Transverse colon (tissue), 4 donors: ENCODE measurements at regions not wholly inside any gene's neighbourhood (a gene's known extent, or its start where the extent isn't known, plus 50 kb on each side); places are given as distances from the start of the nearest gene placed in this dataset.

ENCODE experiments used
- DNase-seq: peaks from one replicate; pipeline ENCODE4 v3.0.0-alpha.2; 2019
- H3K27ac ChIP-seq, 4 donors: fragments of 200-600 bp; sonication (generic); 2 replicates each; pipeline ENCODE4 v1.5.1; 2016 to 2018; ENCODE audit warnings: inconsistent platforms in 4 of 4
- H3K27me3 ChIP-seq: fragments of 200-600 bp; sonication (generic); 2 replicates; pipeline ENCODE4 v1.5.1; 2017; ENCODE audit warnings: inconsistent platforms
- H3K36me3 ChIP-seq, 4 donors: fragments of 200-600 bp; sonication (generic); 2 replicates each; pipeline ENCODE4 v1.5.1; 2017 to 2019; ENCODE audit warnings: inconsistent platforms in 4 of 4
- H3K4me1 ChIP-seq, 4 donors: fragments of 200-600 bp; sonication (generic); 2 replicates each; pipeline ENCODE4 v1.5.1; 2017 to 2020; ENCODE audit warnings: inconsistent platforms in 4 of 4
- H3K4me3 ChIP-seq, 4 donors: fragments of 200-600 bp; sonication (generic); 1 replicate in 1 of 4; 2 replicates in 3 of 4; pipeline versions ENCODE4 v1.5.1 to v1.6.1; 2017 to 2019; ENCODE audit warnings: inconsistent platforms in 4 of 4
- H3K9me3 ChIP-seq, 2 donors: fragments of 200-600 bp; sonication (generic); 2 replicates each; pipeline ENCODE4 v1.5.1; 2017 to 2019; ENCODE audit warnings: inconsistent platforms in 2 of 2
- EP300 ChIP-seq: sonication (generic); formaldehyde crosslinking; IDR thresholded peaks from one replicate; pipeline ENCODE4 v1.6.1; 2017; ENCODE audit warnings: antibody characterized with exemption, low read depth
- POLR2A ChIP-seq: fragments of 450-650 bp; IDR thresholded peaks from one replicate; pipeline ENCODE4 v1.6.1; 2016; ENCODE audit warnings: antibody characterized with exemption, mild to moderate bottlenecking, moderate library complexity
- POLR2AphosphoS5 ChIP-seq, 3 donors: sonication (generic); formaldehyde crosslinking; IDR thresholded peaks; one replicate each; pipeline ENCODE4 v1.6.1; 2016; ENCODE audit warnings: antibody characterized with exemption in 3 of 3
- WGBS, 2 donors: methylation state at CpG; one replicate each; pipeline ENCODE4 v1.1.5; 2018; ENCODE audit warnings: low coverage in 1 of 2; 5-methylcytosine and 5-hydroxymethylcytosine counted together
- in situ Hi-C, 4 donors: fragments of 200-750 bp; cut with MboI; loops; one replicate each; pipeline versions ENCODE4 v1.15.0 to v1.15.1; 2017; ENCODE audit warnings: low sequenced_read_pairs in 3 of 4, low pct_ligation_motif_present in 1 of 4, low pct_unique_long_range_greater_than_20kb in 1 of 4
- intact Hi-C: fragments of 100-400 bp; cut with DNase I; formaldehyde crosslinking; loops from one replicate; pipeline ENCODE4 v1.15.1; 2023; ENCODE audit warnings: low total_unique reads
- TF ChIP-seq, protein P1 (sequence below), 5 experiments: fragments of 200-600 bp in 3 of 5; fragments of 450-650 bp in 2 of 5; sonication (generic) in 3 of 5; IDR thresholded peaks; 1 replicate in 2 of 5; 2 replicates in 3 of 5; pipeline ENCODE4 v1.5.1; 2016 to 2017; ENCODE audit warnings: antibody characterized with exemption in 5 of 5, inconsistent platforms in 3 of 5, mild to moderate bottlenecking in 2 of 5, moderate library complexity in 1 of 5

DNA sequence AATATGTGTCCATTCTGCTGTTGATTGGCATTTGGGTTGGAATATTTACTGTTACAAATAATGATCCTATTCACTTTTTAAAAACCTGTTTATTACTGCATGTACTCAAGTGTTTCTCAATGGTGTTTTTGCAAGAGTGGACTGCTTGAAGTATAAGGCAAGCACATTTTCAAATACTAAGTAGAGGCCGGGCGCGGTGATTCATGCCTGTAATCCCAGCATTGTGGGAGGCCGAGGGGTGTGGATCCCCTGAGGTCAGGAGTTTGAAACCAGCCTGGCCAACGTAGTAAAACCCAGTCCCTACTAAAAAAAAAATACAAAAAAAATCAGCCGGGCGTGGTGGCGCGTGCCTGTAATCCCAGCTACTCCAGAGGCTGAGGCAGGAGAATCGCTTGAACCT is 276.9 kb upstream of the ADGRL4 start:
- TF ChIP-seq POLR2AphosphoS5 (IDR thresholded peaks at IDR 0.05): no peak
- no peak for TF ChIP-seq EP300
- TF ChIP-seq, protein P1, sequence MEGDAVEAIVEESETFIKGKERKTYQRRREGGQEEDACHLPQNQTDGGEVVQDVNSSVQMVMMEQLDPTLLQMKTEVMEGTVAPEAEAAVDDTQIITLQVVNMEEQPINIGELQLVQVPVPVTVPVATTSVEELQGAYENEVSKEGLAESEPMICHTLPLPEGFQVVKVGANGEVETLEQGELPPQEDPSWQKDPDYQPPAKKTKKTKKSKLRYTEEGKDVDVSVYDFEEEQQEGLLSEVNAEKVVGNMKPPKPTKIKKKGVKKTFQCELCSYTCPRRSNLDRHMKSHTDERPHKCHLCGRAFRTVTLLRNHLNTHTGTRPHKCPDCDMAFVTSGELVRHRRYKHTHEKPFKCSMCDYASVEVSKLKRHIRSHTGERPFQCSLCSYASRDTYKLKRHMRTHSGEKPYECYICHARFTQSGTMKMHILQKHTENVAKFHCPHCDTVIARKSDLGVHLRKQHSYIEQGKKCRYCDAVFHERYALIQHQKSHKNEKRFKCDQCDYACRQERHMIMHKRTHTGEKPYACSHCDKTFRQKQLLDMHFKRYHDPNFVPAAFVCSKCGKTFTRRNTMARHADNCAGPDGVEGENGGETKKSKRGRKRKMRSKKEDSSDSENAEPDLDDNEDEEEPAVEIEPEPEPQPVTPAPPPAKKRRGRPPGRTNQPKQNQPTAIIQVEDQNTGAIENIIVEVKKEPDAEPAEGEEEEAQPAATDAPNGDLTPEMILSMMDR (IDR thresholded peaks at IDR 0.05): no peak
- TF ChIP-seq POLR2A: no peak
- intact Hi-C loops (no loop called here), in situ Hi-C loops (no loop called here)
- Histone ChIP-seq H3K4me3 (no peak overlapping the region), H3K27me3 (no peaks in the 10 kb centered on the region), H3K9me3 (no peaks in the 10 kb centered on the region), H3K27ac (no peak overlapping the region), H3K36me3 (no peaks in the 10 kb centered on the region), H3K4me1 (no peaks in the 10 kb centered on the region)
- DNase-seq: no peak
- whole genome bisulfite sequencing, 2 donors: 71 to 86% methylated on average over 5 to 10 of the region's 10 CpGs

DNA sequence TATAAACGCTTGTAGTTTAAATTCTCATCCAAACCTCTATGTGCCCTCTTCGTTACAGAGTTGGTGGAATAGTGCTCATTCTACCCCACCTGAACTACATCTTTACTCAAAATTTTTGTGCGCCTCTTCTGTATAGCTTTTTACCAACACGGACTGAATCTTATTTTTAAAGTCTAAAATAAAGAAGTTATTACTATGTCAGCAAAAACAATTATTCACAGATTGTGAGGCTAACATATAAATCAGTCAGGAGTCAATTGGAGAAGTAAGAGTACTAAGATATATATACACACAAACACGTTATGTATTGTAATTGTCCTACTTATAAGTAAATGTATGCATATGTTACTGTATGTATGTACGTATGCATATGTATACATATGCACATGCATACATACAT is 274.9 kb upstream of the ADGRL4 start:
- 68 to 73% methylated on average over 5 to 6 of the region's 6 CpGs for WGBS, 2 donors
- no peak overlapping the region for H3K27ac ChIP-seq
- no peaks in the 10 kb centered on the region for H3K9me3 ChIP-seq
- H3K27me3 ChIP-seq: no peaks in the 10 kb centered on the region
- no peak overlapping the region for H3K4me3 ChIP-seq
- in situ Hi-C loops: no loop called here
- no peak for TF ChIP-seq EP300
- no peak for TF ChIP-seq POLR2A
- no peak for TF ChIP-seq POLR2AphosphoS5 (IDR thresholded peaks at IDR 0.05)
- TF ChIP-seq, protein P1 (IDR thresholded peaks at IDR 0.05): no peak
- no peaks in the 10 kb centered on the region for H3K4me1 ChIP-seq
- intact Hi-C loops: no loop called here
- H3K36me3 ChIP-seq: no peaks in the 10 kb centered on the region
- DNase-seq: no peak

DNA sequence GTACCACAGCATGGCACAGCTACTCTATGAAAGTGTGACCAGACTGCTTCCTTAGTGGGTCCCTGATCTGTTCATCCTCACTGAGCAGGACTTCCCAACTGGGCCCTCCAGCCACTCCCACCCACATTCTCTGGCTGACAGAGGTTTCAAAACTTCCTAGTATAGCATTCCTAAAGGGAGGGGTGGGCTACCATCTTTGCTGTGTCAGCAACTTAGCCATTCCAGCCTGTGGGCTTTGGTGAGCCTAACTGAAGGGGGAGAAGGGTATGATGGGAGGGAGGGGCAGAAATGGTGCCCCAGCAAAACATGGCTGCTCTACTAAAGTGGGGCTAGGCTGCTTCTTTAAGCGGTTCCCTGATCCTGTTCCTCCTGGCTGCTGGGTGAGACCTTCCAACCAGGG is 265.2 kb upstream of the ADGRL4 start:
- no peak overlapping the region for H3K27ac ChIP-seq
- intact Hi-C loops (no loop called here), in situ Hi-C loops (no loop called here)
- TF ChIP-seq POLR2AphosphoS5 (IDR thresholded peaks at IDR 0.05) (no peak), EP300 (no peak), POLR2A (no peak)
- TF ChIP-seq, protein P1 (IDR thresholded peaks at IDR 0.05): no peak
- H3K36me3 ChIP-seq: no peaks in the 10 kb centered on the region
- H3K9me3 ChIP-seq: no peaks in the 10 kb centered on the region
- 79% methylated on average over 1 of the region's 1 CpG; no CpG with 5 or more reads in 1 of the 2 donors for WGBS, 2 donors
- H3K4me1 ChIP-seq: no peaks in the 10 kb centered on the region
- no peak overlapping the region for H3K4me3 ChIP-seq
- no peaks in the 10 kb centered on the region for H3K27me3 ChIP-seq
- DNase-seq: no peak

DNA sequence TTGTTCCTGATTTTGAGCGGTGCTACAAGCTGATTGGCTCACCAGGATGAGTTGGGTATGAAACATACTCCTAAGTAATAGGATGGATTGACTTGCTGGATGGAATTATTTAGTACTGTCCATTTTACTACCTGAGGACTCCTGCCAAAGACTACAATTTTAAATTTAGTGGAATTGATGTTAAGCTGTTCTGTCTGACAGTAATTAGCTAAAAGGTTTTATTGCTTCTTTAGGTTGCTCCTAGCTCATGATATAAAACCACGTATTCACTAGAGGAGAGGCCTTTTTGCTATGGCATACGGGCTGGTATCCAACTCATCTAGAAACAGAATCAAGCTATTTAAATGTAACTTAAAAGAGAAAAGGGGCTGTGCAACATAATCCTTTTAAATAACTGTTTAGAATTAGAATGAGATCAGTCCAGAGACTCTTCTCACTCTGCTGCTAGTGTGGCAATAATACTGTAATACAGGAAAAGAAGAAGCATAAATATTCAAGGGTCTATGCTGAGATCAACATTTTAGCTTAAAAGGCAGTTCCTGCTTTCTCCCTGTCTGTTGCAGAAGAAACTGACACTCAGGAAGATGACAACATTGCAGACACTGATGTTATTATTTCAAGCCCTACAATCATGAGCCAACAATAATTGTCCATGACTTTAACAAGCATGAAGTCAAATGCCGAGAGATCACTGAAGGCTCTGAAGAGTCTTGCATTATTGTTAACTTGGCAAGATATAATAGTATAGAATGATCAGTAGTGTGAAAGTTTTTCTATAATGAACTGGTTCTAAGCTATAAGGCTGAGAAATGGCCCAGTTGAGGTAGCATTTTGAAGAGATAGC is 258.7 kb upstream of the ADGRL4 start:
- TF ChIP-seq EP300 (no peak), POLR2AphosphoS5 (IDR thresholded peaks at IDR 0.05) (no peak)
- in situ Hi-C loops (no loop called here), intact Hi-C loops (no loop called here)
- 70 to 72% methylated on average over 4 of the region's 4 CpGs for WGBS, 2 donors
- DNase-seq: no peak
- H3K36me3 ChIP-seq: no peaks in the 10 kb centered on the region
- no peaks in the 10 kb centered on the region for H3K9me3 ChIP-seq
- no peaks in the 10 kb centered on the region for H3K27me3 ChIP-seq
- no peaks in the 10 kb centered on the region for H3K4me1 ChIP-seq
- H3K4me3 ChIP-seq: no peak overlapping the region
- no peak overlapping the region for H3K27ac ChIP-seq

DNA sequence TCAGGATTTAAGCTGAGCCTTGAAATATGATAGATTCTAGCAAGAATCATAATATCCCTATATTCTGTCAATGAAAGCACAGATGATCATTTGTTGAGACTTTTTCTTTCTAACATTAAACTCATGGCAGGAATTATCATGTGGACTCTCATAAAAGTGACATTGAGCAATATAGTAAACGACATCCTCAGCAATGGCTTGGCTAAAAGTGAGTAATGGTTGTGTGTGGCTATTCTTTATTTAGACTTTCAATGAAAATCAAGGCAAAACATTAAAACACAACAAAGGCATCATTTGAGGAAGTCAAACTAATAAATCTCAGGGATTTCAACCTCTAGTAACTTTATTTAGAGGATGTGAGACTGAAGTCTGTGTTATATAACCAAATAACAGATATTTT is 257.8 kb upstream of the ADGRL4 start:
- no peaks in the 10 kb centered on the region for H3K4me1 ChIP-seq
- no peaks in the 10 kb centered on the region for H3K36me3 ChIP-seq
- TF ChIP-seq, protein P1 (IDR thresholded peaks at IDR 0.05): no peak
- TF ChIP-seq EP300: no peak
- no peak for TF ChIP-seq POLR2A
- no peak for TF ChIP-seq POLR2AphosphoS5 (IDR thresholded peaks at IDR 0.05)
- in situ Hi-C loops: no loop called here
- H3K4me3 ChIP-seq: no peak overlapping the region
- H3K9me3 ChIP-seq: no peaks in the 10 kb centered on the region
- intact Hi-C loops: no loop called here
- H3K27me3 ChIP-seq: no peaks in the 10 kb centered on the region
- no peak overlapping the region for H3K27ac ChIP-seq
- 20 to 40% methylated on average over 1 of the region's 1 CpG for WGBS, 2 donors
- no peak for DNase-seq
